ENCODE measurements at regions not wholly inside any gene's neighbourhood (a gene's known extent, or its start where the extent isn't known, plus 50 kb on each side); places are given as distances from the start of the nearest gene placed in this dataset.
A peak's percentile ranks its signal among the peaks of the same experiment; 100 is the strongest.

DNA sequence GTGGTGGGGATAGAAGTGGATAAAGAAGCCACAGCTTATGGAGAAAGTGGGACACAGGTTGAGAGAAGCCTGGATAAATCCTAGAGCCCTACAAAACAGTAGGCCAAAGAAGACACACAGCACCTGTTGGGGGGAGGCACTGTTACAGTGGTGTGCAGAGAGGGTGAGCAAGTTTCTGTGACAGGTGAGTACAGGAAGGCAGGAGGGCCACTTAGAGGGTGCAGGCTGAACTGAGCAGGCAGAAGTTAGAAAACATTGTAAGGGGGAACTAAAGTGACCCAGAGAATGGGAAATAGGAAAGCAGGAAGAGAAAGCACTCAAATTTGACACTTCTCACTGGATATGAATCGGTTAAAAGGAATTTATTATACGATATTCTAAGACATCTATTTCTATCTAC is 146.1 kb upstream of the TMCO5A start:
- TF ChIP-seq, protein P1, sequence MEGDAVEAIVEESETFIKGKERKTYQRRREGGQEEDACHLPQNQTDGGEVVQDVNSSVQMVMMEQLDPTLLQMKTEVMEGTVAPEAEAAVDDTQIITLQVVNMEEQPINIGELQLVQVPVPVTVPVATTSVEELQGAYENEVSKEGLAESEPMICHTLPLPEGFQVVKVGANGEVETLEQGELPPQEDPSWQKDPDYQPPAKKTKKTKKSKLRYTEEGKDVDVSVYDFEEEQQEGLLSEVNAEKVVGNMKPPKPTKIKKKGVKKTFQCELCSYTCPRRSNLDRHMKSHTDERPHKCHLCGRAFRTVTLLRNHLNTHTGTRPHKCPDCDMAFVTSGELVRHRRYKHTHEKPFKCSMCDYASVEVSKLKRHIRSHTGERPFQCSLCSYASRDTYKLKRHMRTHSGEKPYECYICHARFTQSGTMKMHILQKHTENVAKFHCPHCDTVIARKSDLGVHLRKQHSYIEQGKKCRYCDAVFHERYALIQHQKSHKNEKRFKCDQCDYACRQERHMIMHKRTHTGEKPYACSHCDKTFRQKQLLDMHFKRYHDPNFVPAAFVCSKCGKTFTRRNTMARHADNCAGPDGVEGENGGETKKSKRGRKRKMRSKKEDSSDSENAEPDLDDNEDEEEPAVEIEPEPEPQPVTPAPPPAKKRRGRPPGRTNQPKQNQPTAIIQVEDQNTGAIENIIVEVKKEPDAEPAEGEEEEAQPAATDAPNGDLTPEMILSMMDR (IDR thresholded peaks at IDR 0.05; ENCODE audit: low read depth, low read length), result no peak
- DNase-seq (ENCODE audit: extremely low read depth, low read depth), result no peak

DNA sequence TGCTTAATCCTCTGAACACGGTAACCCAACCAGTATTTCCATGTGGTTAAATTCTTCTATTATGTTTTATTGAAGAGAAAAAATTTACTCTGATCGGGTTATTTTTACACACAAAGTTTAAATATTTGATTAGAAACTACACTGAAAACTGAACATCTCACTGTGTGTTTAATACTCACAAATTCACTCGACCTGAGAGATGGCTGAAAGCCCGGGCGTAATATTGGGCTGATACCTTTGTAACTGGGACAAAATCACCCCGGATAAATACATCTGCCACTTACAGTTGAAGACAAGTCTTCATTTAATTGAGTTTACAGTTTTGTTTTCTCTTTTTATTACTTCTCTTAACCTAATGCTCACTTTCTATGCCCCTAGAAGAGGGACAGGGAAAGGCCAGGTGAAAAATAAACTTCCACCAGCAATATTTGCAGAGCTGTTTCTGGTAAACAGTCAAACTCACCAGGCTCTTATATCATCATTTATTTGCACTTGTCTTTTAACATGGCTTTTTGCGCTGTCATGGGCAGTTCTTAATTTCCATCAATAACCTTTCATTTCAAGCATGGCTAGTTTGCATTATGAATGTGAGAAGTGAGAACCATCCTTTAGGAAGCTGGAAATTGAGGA is 145.6 kb upstream of the TMCO5A start:
- no peak for DNase-seq (ENCODE audit: extremely low read depth, low read depth)
- TF ChIP-seq, protein P1 (IDR thresholded peaks at IDR 0.05; ENCODE audit: low read depth, low read length), result no peak

DNA sequence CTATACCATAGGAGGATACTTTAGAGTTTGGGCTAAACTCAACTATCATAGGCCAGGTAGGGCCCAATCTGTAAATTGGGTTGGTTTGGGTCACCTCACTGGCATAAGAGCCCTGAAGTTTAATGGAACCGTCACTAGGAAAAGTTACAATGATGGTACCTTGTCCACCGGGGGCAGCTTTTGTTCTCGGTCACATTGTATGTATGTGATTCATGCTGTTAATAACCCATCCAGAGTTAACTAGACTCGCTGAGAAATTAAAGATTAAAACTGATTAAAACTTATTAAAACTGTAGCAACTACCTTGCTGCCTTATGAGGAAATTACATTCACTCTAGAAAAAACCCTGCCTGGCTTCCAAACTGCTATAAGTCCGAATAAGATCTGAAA is 145.0 kb upstream of the TMCO5A start:
- TF ChIP-seq, protein P1 (IDR thresholded peaks at IDR 0.05; ENCODE audit: low read depth, low read length), result no peak
- DNase-seq (ENCODE audit: extremely low read depth, low read depth), result no peak

- TF ChIP-seq, protein P1 (IDR thresholded peaks at IDR 0.05; ENCODE audit: low read depth, low read length), result no peak
- peak; percentile 5 for DNase-seq (ENCODE audit: extremely low read depth, low read depth)
Measured at GRCh38 chr15:37789881-37790280, 144.6 kb upstream of the TMCO5A start.

GRCh38 chr15:37791693-37792092 is 142.7 kb upstream of the TMCO5A start:
- no peak for DNase-seq (ENCODE audit: extremely low read depth, low read depth)
- TF ChIP-seq, protein P1 (IDR thresholded peaks at IDR 0.05; ENCODE audit: low read depth, low read length), result no peak

DNA sequence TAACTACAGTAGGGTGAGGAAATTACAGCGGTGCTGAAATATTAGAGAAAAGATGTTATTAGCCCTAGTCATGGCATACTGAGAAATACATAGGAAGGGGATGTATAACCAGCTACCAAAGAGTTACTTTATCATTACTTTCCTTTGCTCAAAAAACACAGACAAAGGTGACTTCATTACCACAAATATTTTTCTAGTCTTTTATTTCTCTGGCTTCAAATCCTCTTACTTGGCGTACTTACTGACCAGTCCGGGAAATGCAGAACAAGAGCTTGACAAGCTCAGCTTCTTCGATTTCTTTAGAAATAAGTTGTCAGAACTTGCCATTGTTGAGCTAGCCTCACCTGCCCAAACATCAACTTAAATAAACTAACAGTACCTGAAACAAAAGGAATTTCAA is 142.1 kb upstream of the TMCO5A start:
- no peak for DNase-seq (ENCODE audit: extremely low read depth, low read depth)
- TF ChIP-seq, protein P1 (IDR thresholded peaks at IDR 0.05; ENCODE audit: low read depth, low read length), result no peak

GRCh38 chr15:37793851-37794250 is 140.6 kb upstream of the TMCO5A start:
- DNase-seq (ENCODE audit: extremely low read depth, low read depth), result no peak
- TF ChIP-seq, protein P1 (IDR thresholded peaks at IDR 0.05; ENCODE audit: low read depth, low read length), result no peak; the same call in 1 of the 2 replicates

Measured in AG09319 (cell line).